SU-DHL-6 (cell line): ENCODE measurements at regions not wholly inside any gene's neighbourhood (a gene's known extent, or its start where the extent isn't known, plus 50 kb on each side); places are given as distances from the start of the nearest gene placed in this dataset.

Experiments used
- H2AFZ ChIP-seq: fragments of 200-600 bp; sonication (generic); 2 replicates; pipeline ENCODE4 v1.6.1; 2014; ENCODE audit warnings: low read depth, mild to moderate bottlenecking, moderate library complexity, mixed read lengths, antibody characterized with exemption, low read length; ENCODE audit not compliant: severe bottlenecking
- H3F3A ChIP-seq: fragments of 200-600 bp; shearing (Covaris generic); 2 replicates; pipeline ENCODE4 v1.6.0; 2016; ENCODE audit warnings: antibody characterized with exemption, mild to moderate bottlenecking; ENCODE audit not compliant: insufficient read depth
- H3K27ac ChIP-seq: fragments of 200-600 bp; sonication (generic); 2 replicates; pipeline ENCODE4 v1.5.1; 2016; ENCODE audit warnings: low read depth, mild to moderate bottlenecking, low read length, moderate library complexity, mixed read lengths
- H3K27me3 ChIP-seq: fragments of 200-600 bp; sonication (generic), shearing (Covaris generic); 2 replicates; pipeline ENCODE4 v1.6.0; 2014; ENCODE audit warnings: mild to moderate bottlenecking, low read length
- H3K36me3 ChIP-seq: fragments of 200-600 bp; sonication (generic); 2 replicates; pipeline ENCODE4 v1.6.1; 2014; ENCODE audit warnings: mild to moderate bottlenecking, low read length, mixed read lengths
- H3K4me2 ChIP-seq: fragments of 300-600, 200-600 bp; shearing (Covaris generic), sonication (generic); 2 replicates; pipeline ENCODE4 v1.6.0; 2014; ENCODE audit warnings: low read length, low read depth, mild to moderate bottlenecking; ENCODE audit not compliant: poor library complexity, severe bottlenecking
- H3K4me3 ChIP-seq: fragments of 200-600 bp; sonication (generic); 2 replicates; pipeline ENCODE4 v1.5.1; 2014; ENCODE audit warnings: antibody characterized with exemption, low read length, mild to moderate bottlenecking, mixed read lengths; ENCODE audit not compliant: insufficient read depth, poor library complexity, severe bottlenecking
- H3K79me2 ChIP-seq: fragments of 200-600 bp; sonication (generic); 2 replicates; pipeline ENCODE4 v1.6.1; 2014; ENCODE audit warnings: mild to moderate bottlenecking, low read length, moderate library complexity; ENCODE audit not compliant: insufficient read depth
- H3K9ac ChIP-seq: fragments of 200-600 bp; sonication (generic); 2 replicates; pipeline ENCODE4 v1.7.0; 2014; ENCODE audit warnings: mild to moderate bottlenecking, low read length
- H3K9me2 ChIP-seq: fragments of 200-600 bp; sonication (generic); replicated peaks from 2 replicates; pipeline ENCODE4 v1.6.1; 2014; ENCODE audit warnings: low read length; ENCODE audit not compliant: insufficient read depth
- H3K9me3 ChIP-seq: fragments of 200-600 bp; sonication (generic); 2 replicates; pipeline ENCODE4 v1.6.1; 2014; ENCODE audit warnings: low read length, mixed read lengths; ENCODE audit not compliant: insufficient read depth
- H4K20me1 ChIP-seq: fragments of 200-600 bp; sonication (generic); 2 replicates; pipeline ENCODE4 v1.6.1; 2014; ENCODE audit warnings: low read depth, mild to moderate bottlenecking, antibody characterized with exemption, low read length, moderate library complexity, mixed read lengths
- EZH2phosphoT487 ChIP-seq: fragments of 200-600 bp; sonication (generic), shearing (Covaris generic); conservative IDR thresholded peaks from 2 replicates; pipeline ENCODE4 v1.6.1; 2018; ENCODE audit warnings: mild to moderate bottlenecking, antibody characterized with exemption, low read length, moderate library complexity, mixed read lengths
- TF ChIP-seq, protein P1 (sequence below): fragments of 200-600 bp; sonication (generic); IDR thresholded peaks from one replicate; pipeline ENCODE4 v1.5.1; 2017; ENCODE audit warnings: antibody characterized with exemption, mild to moderate bottlenecking, low read length, moderate library complexity; ENCODE audit not compliant: insufficient read depth, poor library complexity, severe bottlenecking

DNA sequence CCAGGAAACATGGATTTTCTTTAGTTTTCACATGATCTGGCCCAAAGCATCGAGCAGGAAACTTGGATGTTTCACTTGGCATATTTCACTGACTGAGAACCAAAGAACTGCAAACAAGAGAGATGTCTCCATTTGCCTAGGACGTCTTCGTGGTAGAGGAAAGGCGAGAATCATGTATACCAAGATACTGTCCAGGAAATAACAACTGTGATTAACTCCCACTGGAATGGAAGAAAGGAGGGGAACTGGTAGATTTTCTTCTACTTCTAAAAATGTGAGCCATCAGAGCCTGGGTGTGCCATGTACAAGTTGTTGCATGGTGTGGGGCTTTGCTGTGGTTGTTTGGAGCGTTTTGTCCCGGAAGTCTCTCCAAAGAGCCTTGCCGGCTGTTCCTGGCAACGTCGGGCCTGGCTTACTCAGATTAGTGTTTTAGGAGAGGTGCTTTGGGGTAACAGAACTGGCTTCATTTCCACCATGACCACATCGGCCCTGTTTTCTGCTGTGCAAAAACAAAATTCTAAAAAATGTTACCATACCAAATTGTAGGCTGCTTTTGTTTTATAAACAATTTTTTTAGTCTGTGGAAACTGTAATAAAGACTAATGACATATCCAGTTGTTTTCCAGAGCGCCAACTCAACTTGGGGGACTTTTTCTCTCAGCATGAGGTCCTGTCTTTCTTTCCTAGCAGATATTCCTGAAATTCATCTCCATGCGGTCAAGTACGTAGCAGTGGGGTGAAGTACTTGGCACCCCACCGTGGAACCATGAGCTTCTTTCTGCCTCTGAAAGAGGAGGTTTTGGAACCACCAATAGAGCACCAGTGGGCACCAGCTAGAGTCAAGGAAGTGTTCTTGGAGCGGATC, 118.3 kb downstream of the TM2D1 start:
- no peaks in the 10 kb centered on the region for H3K27me3 ChIP-seq
- H3F3A ChIP-seq, result no peaks in the 10 kb centered on the region
- H3K36me3 ChIP-seq, result no peaks in the 10 kb centered on the region
- H3K79me2 ChIP-seq, result no peaks in the 10 kb centered on the region
- H2AFZ ChIP-seq, result no peak overlapping the region
- H3K9me3 ChIP-seq, result no peaks in the 10 kb centered on the region
- H3K4me3 ChIP-seq, result no peak overlapping the region
- no peaks in the 10 kb centered on the region for H3K9me2 ChIP-seq
- no peaks in the 10 kb centered on the region for H4K20me1 ChIP-seq
- H3K9ac ChIP-seq, result no peak overlapping the region
- no peak for TF ChIP-seq EZH2phosphoT487
- TF ChIP-seq, protein P1, sequence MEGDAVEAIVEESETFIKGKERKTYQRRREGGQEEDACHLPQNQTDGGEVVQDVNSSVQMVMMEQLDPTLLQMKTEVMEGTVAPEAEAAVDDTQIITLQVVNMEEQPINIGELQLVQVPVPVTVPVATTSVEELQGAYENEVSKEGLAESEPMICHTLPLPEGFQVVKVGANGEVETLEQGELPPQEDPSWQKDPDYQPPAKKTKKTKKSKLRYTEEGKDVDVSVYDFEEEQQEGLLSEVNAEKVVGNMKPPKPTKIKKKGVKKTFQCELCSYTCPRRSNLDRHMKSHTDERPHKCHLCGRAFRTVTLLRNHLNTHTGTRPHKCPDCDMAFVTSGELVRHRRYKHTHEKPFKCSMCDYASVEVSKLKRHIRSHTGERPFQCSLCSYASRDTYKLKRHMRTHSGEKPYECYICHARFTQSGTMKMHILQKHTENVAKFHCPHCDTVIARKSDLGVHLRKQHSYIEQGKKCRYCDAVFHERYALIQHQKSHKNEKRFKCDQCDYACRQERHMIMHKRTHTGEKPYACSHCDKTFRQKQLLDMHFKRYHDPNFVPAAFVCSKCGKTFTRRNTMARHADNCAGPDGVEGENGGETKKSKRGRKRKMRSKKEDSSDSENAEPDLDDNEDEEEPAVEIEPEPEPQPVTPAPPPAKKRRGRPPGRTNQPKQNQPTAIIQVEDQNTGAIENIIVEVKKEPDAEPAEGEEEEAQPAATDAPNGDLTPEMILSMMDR, result no peak
- H3K4me2 ChIP-seq, result no peak overlapping the region
- no peak overlapping the region for H3K27ac ChIP-seq

DNA sequence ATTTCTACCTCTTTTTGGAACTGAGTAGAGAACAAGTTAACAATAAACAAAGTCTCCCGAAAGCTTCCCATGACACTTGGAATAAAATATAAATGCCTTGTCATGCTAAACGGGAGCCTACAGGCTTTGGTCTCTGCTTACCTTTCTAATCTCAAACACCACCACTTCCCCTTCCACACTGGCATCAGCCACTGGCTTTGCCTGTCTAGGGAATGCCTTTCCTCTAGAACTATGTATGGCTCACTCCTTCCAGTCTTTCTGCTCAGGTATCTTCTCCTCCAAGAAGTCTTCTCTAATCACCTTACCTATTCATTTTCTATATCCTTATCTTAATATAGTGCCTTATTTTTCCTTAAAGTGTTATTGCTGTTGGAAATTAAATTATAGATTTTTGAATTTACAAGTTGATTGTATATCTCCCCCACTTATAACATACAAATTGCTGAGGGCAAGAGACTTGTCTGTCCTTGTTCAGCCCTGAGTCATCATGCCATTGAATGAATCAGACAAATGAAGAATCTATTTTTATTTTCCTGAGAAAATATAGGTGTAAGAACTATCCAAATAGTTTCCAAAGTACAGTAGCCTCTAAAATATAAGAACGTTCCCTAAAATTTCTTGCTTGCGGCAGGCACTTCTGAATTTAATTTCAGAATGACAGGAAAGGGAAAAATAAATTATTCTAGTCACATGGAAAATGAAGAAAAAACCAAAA, 119.2 kb downstream of the TM2D1 start:
- H3K79me2 ChIP-seq, result no peaks in the 10 kb centered on the region
- no peak overlapping the region for H2AFZ ChIP-seq
- H3K36me3 ChIP-seq, result no peaks in the 10 kb centered on the region
- H3K27ac ChIP-seq, result no peak overlapping the region
- H4K20me1 ChIP-seq, result no peaks in the 10 kb centered on the region
- no peak overlapping the region for H3K4me3 ChIP-seq
- H3K9me3 ChIP-seq, result no peaks in the 10 kb centered on the region
- H3K9ac ChIP-seq, result no peak overlapping the region
- H3K27me3 ChIP-seq, result no peaks in the 10 kb centered on the region
- no peaks in the 10 kb centered on the region for H3F3A ChIP-seq
- TF ChIP-seq, protein P1, result no peak
- no peak for TF ChIP-seq EZH2phosphoT487
- no peak overlapping the region for H3K4me2 ChIP-seq
- H3K9me2 ChIP-seq, result no peaks in the 10 kb centered on the region

DNA sequence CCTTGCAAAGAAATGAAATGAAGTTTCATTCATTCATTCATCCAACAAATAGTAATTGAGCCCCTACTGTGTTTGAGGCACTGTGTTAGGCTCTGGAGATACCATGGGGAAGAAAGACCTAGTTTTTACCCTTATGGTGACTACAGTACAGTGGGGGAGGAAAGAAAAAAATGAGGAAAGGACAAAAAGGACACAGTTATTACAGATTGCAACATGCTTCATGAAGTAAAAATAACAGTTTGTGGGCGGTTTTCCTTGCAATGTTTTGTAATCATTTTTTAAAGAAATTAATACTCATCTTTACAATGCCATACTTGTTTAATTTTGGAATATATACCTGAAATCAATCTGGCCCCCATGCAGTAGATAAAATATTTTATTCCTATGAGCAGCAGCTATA, 120.3 kb downstream of the TM2D1 start:
- Histone ChIP-seq H3K36me3 (no peaks in the 10 kb centered on the region), H4K20me1 (no peaks in the 10 kb centered on the region), H2AFZ (no peak overlapping the region), H3K9ac (no peak overlapping the region), H3K27me3 (no peaks in the 10 kb centered on the region), H3F3A (no peaks in the 10 kb centered on the region), H3K4me2 (no peak overlapping the region), H3K9me2 (no peaks in the 10 kb centered on the region), H3K9me3 (no peaks in the 10 kb centered on the region), H3K79me2 (no peaks in the 10 kb centered on the region), H3K27ac (no peak overlapping the region), H3K4me3 (no peak overlapping the region)
- TF ChIP-seq EZH2phosphoT487, result no peak
- TF ChIP-seq, protein P1, result no peak
